ENCODE measurements at regions not wholly inside any gene's neighbourhood (a gene's known extent, or its start where the extent isn't known, plus 50 kb on each side); places are given as distances from the start of the nearest gene placed in this dataset.

GRCh38 chr11:28476049-28476448 is 367.9 kb downstream of the METTL15 start:
- Mint-ChIP-seq H3K9me3 (no peaks in the 10 kb centered on the region), H3K4me1 (peaks cover under 1% of the 10 kb centered on the region), H3K4me3 (no peak overlapping the region), H3K27me3 (ENCODE audit: low read depth) (no peaks in the 10 kb centered on the region), H3K36me3 (ENCODE audit: low read depth) (no peaks in the 10 kb centered on the region), H3K27ac (ENCODE audit: unreplicated experiment) (no peak overlapping the region)
- DNase-seq (ENCODE audit: low read depth, low spot score): no peak
- TF ChIP-seq CTCF (conservative IDR thresholded peaks at IDR 0.05): no peak

GRCh38 chr11:28472904-28473303 is 364.7 kb downstream of the METTL15 start:
- H3K27ac Mint-ChIP-seq (ENCODE audit: unreplicated experiment): no peak overlapping the region
- H3K9me3 Mint-ChIP-seq: no peaks in the 10 kb centered on the region

GRCh38 chr11:28471537-28471936 is 363.3 kb downstream of the METTL15 start:
- Mint-ChIP-seq H3K4me3 (no peak overlapping the region), H3K36me3 (ENCODE audit: low read depth) (no peaks in the 10 kb centered on the region), H3K27ac (ENCODE audit: unreplicated experiment) (no peak overlapping the region)

More at GRCh38 chr11:28472904-28473303, 364.7 kb downstream of the METTL15 start:
- Mint-ChIP-seq H3K4me3 (no peak overlapping the region), H3K4me1 (no peaks in the 10 kb centered on the region), H3K36me3 (ENCODE audit: low read depth) (no peaks in the 10 kb centered on the region), H3K27me3 (ENCODE audit: low read depth) (no peaks in the 10 kb centered on the region)
- DNase-seq (ENCODE audit: low read depth, low spot score): no peak
- no peak for TF ChIP-seq CTCF (conservative IDR thresholded peaks at IDR 0.05)

GRCh38 chr11:28470180-28470579 is 362.0 kb downstream of the METTL15 start:
- H3K36me3 Mint-ChIP-seq (ENCODE audit: low read depth): no peaks in the 10 kb centered on the region
- no peaks in the 10 kb centered on the region for H3K4me1 Mint-ChIP-seq
- no peak for TF ChIP-seq CTCF (conservative IDR thresholded peaks at IDR 0.05)
- H3K27ac Mint-ChIP-seq (ENCODE audit: unreplicated experiment): no peak overlapping the region
- no peak overlapping the region for H3K4me3 Mint-ChIP-seq
- H3K9me3 Mint-ChIP-seq: peaks cover 1% of the 10 kb centered on the region
- no peak for DNase-seq (ENCODE audit: low read depth, low spot score)
- no peaks in the 10 kb centered on the region for H3K27me3 Mint-ChIP-seq (ENCODE audit: low read depth)

More at GRCh38 chr11:28471537-28471936, 363.3 kb downstream of the METTL15 start:
- no peaks in the 10 kb centered on the region for H3K4me1 Mint-ChIP-seq
- no peak for TF ChIP-seq CTCF (conservative IDR thresholded peaks at IDR 0.05)
- no peak for DNase-seq (ENCODE audit: low read depth, low spot score)
- H3K9me3 Mint-ChIP-seq: no peaks in the 10 kb centered on the region
- no peaks in the 10 kb centered on the region for H3K27me3 Mint-ChIP-seq (ENCODE audit: low read depth)

- TF ChIP-seq CTCF (conservative IDR thresholded peaks at IDR 0.05): no peak
- no peaks in the 10 kb centered on the region for H3K27me3 Mint-ChIP-seq (ENCODE audit: low read depth)
- no peaks in the 10 kb centered on the region for H3K36me3 Mint-ChIP-seq (ENCODE audit: low read depth)
- no peak overlapping the region for H3K4me3 Mint-ChIP-seq
- no peaks in the 10 kb centered on the region for H3K4me1 Mint-ChIP-seq
- DNase-seq (ENCODE audit: low read depth, low spot score): no peak
- H3K27ac Mint-ChIP-seq (ENCODE audit: unreplicated experiment): no peak overlapping the region
- peaks cover 2% of the 10 kb centered on the region for H3K9me3 Mint-ChIP-seq
These were observed 358.3 kb downstream of the METTL15 start for GRCh38 chr11:28466506-28466905.
